Vagina (tissue), 2 donors: ENCODE measurements at regions not wholly inside any gene's neighbourhood (a gene's known extent, or its start where the extent isn't known, plus 50 kb on each side); places are given as distances from the start of the nearest gene placed in this dataset.

Experiments
- DNase-seq, 2 donors: peaks; one replicate each; pipeline ENCODE4 v3.0.0-alpha.2; 2017; ENCODE audit errors: extremely low spot score in 2 of 2
- H3K27ac ChIP-seq: fragments of 200-600 bp; sonication (generic); one replicate; pipeline ENCODE4 v1.5.1; 2019
- H3K27me3 ChIP-seq: fragments of 200-600 bp; sonication (generic); one replicate; pipeline ENCODE4 v1.5.1; 2019
- H3K36me3 ChIP-seq, 2 donors: fragments of 200-600 bp; sonication (generic); one replicate each; pipeline ENCODE4 v1.5.1; 2017 to 2019
- H3K4me1 ChIP-seq: fragments of 200-600 bp; sonication (generic); one replicate; pipeline ENCODE4 v1.5.1; 2019
- H3K4me3 ChIP-seq, 2 donors: fragments of 200-600 bp; sonication (generic); 1 replicate in 1 of 2; 2 replicates in 1 of 2; pipeline ENCODE4 v1.5.1; 2016 to 2019
- H3K9me3 ChIP-seq: fragments of 200-600 bp; sonication (generic); one replicate; pipeline ENCODE4 v1.5.1; 2019
- CTCF ChIP-seq, 3 experiments: fragments of 450-650 bp in 2 of 3; fragments of 200-600 bp in 1 of 3; sonication (generic) in 1 of 3; IDR thresholded peaks; one replicate each; pipeline ENCODE4 v1.5.1; 2017 to 2019; ENCODE audit warnings: antibody characterized with exemption in 3 of 3, mild to moderate bottlenecking in 2 of 3, moderate library complexity in 2 of 3
- POLR2A ChIP-seq, 2 donors: fragments of 450-650 bp; IDR thresholded peaks; one replicate each; pipeline ENCODE4 v1.6.1; 2017; ENCODE audit warnings: antibody characterized with exemption in 2 of 2, mild to moderate bottlenecking in 2 of 2, moderate library complexity in 2 of 2
- POLR2AphosphoS5 ChIP-seq, 2 donors: sonication (generic); formaldehyde crosslinking; IDR thresholded peaks; one replicate each; pipeline ENCODE4 v1.9.0; 2017; ENCODE audit warnings: antibody characterized with exemption in 2 of 2, mild to moderate bottlenecking in 2 of 2, low read depth in 1 of 2; ENCODE audit not compliant: insufficient read depth in 1 of 2
- intact Hi-C: fragments of 100-400 bp; cut with DNase I; formaldehyde crosslinking; loops from one replicate; pipeline ENCODE4 v1.15.1; 2023

GRCh38 chr10:31143331-31143935 lies 111.8 kb upstream of the ZNF438 start:
- peak in 1 of 2 donors; percentile 32 for DNase-seq
- TF ChIP-seq POLR2A (IDR thresholded peaks at IDR 0.05) (no peak), CTCF (IDR thresholded peaks at IDR 0.05) (no peak), POLR2AphosphoS5 (IDR thresholded peaks at IDR 0.05; ENCODE audit: insufficient read depth in 1 of 2, low read depth in 1 of 2) (no peak)

GRCh38 chr10:31145986-31146385 lies 114.3 kb upstream of the ZNF438 start:
- H3K9me3 ChIP-seq: no peaks in the 10 kb centered on the region
- DNase-seq: peak in 1 of 2 donors; percentile 77
- intact Hi-C loops: no loop called here
- H3K4me3 ChIP-seq: no peak overlapping the region
- H3K27ac ChIP-seq: peak overlapping the region; percentile 48
- no peaks in the 10 kb centered on the region for H3K36me3 ChIP-seq
- no peaks in the 10 kb centered on the region for H3K27me3 ChIP-seq
- peaks cover 19% of the 10 kb centered on the region for H3K4me1 ChIP-seq
- TF ChIP-seq POLR2AphosphoS5 (IDR thresholded peaks at IDR 0.05; ENCODE audit: insufficient read depth in 1 of 2, low read depth in 1 of 2): no peak
- TF ChIP-seq CTCF (IDR thresholded peaks at IDR 0.05): no peak
- TF ChIP-seq POLR2A (IDR thresholded peaks at IDR 0.05): no peak

More at GRCh38 chr10:31143331-31143935, 111.8 kb upstream of the ZNF438 start:
- no peaks in the 10 kb centered on the region for H3K27me3 ChIP-seq
- intact Hi-C loops: no loop called here
- H3K36me3 ChIP-seq: no peaks in the 10 kb centered on the region
- H3K4me1 ChIP-seq: peaks cover 19% of the 10 kb centered on the region
- no peak overlapping the region for H3K4me3 ChIP-seq
- no peak overlapping the region for H3K27ac ChIP-seq
- H3K9me3 ChIP-seq: no peaks in the 10 kb centered on the region

- Histone ChIP-seq H3K27me3 (no peaks in the 10 kb centered on the region), H3K4me1 (peaks cover 19% of the 10 kb centered on the region), H3K4me3 (no peak overlapping the region), H3K9me3 (no peaks in the 10 kb centered on the region), H3K36me3 (no peaks in the 10 kb centered on the region), H3K27ac (peak overlapping the region; percentile 48)
- DNase-seq: peak in 1 of 2 donors; percentile 83
- intact Hi-C loops: no loop called here
- TF ChIP-seq CTCF (IDR thresholded peaks at IDR 0.05) (no peak), POLR2AphosphoS5 (IDR thresholded peaks at IDR 0.05; ENCODE audit: insufficient read depth in 1 of 2, low read depth in 1 of 2) (no peak), POLR2A (IDR thresholded peaks at IDR 0.05) (no peak)
Measured at GRCh38 chr10:31146491-31147209, 115.0 kb upstream of the ZNF438 start.

- H3K4me1 ChIP-seq: peaks cover 19% of the 10 kb centered on the region
- no peak overlapping the region for H3K4me3 ChIP-seq
- no peaks in the 10 kb centered on the region for H3K27me3 ChIP-seq
- no peaks in the 10 kb centered on the region for H3K36me3 ChIP-seq
- TF ChIP-seq POLR2AphosphoS5 (IDR thresholded peaks at IDR 0.05; ENCODE audit: insufficient read depth in 1 of 2, low read depth in 1 of 2): no peak
- H3K9me3 ChIP-seq: no peaks in the 10 kb centered on the region
- intact Hi-C loops: no loop called here
- no peak overlapping the region for H3K27ac ChIP-seq
- DNase-seq: no peak
Measured at GRCh38 chr10:31147210-31147608, 115.5 kb upstream of the ZNF438 start.

- Histone ChIP-seq H3K36me3 (no peaks in the 10 kb centered on the region), H3K9me3 (no peaks in the 10 kb centered on the region), H3K4me3 (no peak overlapping the region), H3K27me3 (no peaks in the 10 kb centered on the region), H3K27ac (no peak overlapping the region), H3K4me1 (peaks cover 19% of the 10 kb centered on the region)
- no peak for TF ChIP-seq CTCF (IDR thresholded peaks at IDR 0.05)
- TF ChIP-seq POLR2AphosphoS5 (IDR thresholded peaks at IDR 0.05; ENCODE audit: insufficient read depth in 1 of 2, low read depth in 1 of 2): no peak
- no peak for TF ChIP-seq POLR2A (IDR thresholded peaks at IDR 0.05)
- DNase-seq: no peak
- intact Hi-C loops: no loop called here
Measured at GRCh38 chr10:31148951-31149350, 117.3 kb upstream of the ZNF438 start.
